NOMO-1 treated with DMSO at 0.1 percent for 48 hours (cell line): ENCODE measurements at regions not wholly inside any gene's neighbourhood (a gene's known extent, or its start where the extent isn't known, plus 50 kb on each side); places are given as distances from the start of the nearest gene placed in this dataset.

ENCODE experiments used
- DNase-seq: peaks from one replicate; lab custom pipeline; 2025; ENCODE audit not compliant: unreplicated experiment; lab: John Stamatoyannopoulos, UW

- no peak for DNase-seq
These were observed 85.1 kb upstream of the PLEKHA5 start for GRCh38 chr12:19044430-19044829.

- DNase-seq, result no peak
These were observed 84.6 kb upstream of the PLEKHA5 start for GRCh38 chr12:19044891-19045290.

GRCh38 chr12:19045426-19045825, 84.1 kb upstream of the PLEKHA5 start:
- no peak for DNase-seq

DNA sequence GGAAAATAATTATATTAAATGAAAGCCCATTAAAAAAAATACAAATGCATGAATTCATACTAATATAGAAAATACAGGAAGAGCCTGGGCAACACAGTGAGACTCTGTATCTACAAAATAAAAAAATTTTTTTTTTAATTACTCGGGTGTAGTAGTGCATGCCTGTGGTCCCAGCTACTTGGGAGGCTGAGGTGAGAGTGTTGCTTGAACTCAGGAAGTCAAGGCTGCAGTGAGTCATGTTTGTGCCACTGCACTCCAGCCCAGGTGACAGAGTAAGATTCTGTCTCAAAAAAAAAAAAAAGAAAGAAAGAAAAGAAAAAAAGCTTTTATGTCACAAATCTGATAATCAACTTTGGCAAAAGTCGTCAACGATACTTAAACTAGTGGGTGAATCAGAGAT, 80.6 kb upstream of the PLEKHA5 start:
- DNase-seq, result no peak

DNA sequence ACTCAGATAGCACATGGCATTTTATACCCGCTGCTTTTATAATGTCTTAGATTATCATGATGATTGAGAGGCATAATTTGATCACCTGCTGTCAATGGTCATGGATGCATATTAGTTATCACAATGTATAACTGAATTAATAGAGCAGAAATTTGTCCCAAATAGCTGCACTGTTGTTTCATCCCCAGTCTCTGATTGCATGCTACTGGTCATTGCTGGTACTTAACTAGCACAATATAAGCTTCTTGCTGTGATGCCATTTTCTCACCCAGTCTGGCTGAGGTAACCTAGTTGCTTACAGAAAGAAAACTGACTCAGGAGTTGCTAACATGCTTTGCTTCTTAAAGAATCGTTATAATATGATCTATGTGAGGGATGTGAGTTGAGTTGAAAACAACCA, 76.8 kb upstream of the PLEKHA5 start:
- no peak for DNase-seq

DNA sequence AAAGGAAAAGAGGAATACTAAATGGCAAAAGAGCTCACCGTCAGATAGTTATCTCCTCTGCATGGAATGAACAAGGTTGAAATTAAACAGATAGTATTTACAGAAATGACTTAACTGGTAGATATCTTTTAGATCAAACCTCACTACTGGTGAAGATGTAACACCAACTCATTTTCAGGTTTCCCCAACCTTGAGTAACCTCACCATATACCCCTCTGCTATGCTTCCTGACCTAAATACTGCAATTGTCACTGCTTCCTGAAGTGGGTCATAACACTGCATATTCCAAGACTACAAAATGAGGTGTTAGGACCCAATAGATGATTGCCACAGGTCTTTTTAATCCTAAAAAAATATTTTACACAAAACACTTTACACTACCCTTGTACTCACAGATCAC, 76.3 kb upstream of the PLEKHA5 start:
- no peak for DNase-seq

GRCh38 chr12:19054035-19054434, 75.5 kb upstream of the PLEKHA5 start:
- DNase-seq, result no peak

DNA sequence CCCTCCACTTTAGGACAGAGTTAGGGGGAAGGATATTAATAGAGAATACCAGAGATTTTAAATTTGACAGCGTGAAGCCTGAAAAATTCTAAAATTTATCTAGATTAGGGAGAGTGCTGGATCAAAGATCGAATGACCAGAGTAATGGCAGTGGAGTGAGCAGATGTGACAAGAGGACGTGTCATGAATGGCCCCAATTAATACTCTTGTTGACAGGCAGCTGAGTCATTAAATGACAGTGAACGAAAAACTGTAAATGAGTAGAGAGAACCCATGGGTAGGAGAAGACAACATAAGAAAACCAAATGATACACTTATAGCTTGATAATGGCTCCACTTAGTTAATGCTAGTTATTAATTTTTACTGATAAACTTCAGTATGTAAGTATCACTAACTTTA, 73.9 kb upstream of the PLEKHA5 start:
- no peak for DNase-seq

DNA sequence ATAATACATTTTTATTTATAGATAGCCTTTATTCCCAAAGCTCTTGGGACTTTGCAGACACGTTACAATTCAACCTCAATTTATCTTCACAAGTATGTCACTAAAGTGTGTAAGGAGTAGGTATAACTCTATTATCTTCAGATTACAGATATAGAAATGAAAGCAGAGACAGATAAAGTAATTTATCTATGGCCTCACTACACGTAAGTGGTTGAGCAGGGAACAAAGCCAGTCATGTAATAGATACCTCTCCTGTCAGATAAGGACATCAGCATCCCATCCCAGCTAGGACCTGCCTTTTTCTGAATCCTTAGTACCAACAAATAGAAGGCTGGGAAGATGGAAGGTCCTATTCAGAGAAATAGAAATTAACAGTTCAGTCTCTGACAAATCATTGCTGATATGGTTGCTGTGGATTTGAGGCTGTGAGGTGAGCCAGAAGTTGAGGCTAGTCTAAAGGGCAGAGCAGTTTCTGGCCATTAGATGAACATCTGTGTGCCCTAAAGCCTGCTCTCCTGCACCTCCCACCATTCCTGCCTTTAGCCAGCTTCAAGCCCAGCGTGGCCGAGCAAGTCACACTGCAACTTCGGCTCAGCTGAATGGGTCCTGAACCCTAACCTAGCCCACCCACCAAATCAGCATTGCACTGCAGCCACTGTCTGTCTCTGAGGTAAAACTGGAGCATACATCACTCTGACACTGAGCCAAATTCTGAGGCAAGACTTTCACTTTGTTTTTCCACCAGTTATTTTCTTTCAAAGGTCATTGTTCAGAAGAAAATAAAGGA, 71.1 kb upstream of the PLEKHA5 start:
- DNase-seq, result no peak

GRCh38 chr12:19064713-19065112, 64.8 kb upstream of the PLEKHA5 start:
- DNase-seq, result no peak

DNA sequence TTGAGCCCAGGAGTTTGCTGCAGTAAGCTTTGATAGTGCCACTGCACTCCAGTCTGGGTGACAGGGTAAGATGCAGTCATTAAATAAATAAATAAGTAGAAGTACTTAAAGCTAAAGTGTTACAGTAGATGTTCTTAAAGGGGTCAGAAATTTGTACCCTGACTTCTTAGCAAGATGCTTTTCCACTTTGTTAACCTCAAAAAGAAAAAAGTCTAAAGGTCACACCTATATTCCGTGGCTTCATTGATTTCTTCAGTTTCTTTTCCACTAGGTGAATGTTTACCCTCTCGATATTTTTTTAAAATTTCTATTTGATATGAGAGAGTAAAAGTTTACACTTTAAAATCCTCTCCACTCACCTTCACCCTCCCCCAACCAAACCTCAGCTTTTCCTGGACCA, 64.3 kb upstream of the PLEKHA5 start:
- DNase-seq, result no peak

- DNase-seq, result no peak
These were observed 63.7 kb upstream of the PLEKHA5 start for GRCh38 chr12:19065871-19066270.

DNA sequence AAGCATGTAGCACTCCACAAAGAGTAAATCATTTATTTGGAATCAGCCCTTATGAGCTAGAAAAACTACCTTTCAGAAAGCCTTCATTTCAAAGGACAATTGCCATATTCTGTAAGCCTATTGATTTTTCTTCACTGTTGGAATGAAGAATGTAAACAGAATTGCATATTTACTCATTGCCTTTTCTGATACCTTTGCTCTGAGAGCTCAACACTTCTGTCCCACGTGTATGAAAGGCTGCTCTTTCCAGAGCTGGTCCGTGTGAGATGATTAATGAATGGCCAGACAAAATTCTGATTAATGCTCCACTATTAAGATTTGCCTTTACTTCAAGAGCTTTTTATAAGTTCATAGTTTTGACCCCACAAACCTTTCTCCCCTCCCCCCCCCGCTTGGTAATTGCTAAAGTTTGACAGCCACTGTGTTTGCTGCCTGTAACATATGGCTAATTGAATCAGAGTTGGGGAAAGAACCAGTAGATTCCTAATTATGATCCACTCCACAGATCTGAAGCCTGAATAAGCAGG, 63.0 kb upstream of the PLEKHA5 start:
- no peak for DNase-seq

DNA sequence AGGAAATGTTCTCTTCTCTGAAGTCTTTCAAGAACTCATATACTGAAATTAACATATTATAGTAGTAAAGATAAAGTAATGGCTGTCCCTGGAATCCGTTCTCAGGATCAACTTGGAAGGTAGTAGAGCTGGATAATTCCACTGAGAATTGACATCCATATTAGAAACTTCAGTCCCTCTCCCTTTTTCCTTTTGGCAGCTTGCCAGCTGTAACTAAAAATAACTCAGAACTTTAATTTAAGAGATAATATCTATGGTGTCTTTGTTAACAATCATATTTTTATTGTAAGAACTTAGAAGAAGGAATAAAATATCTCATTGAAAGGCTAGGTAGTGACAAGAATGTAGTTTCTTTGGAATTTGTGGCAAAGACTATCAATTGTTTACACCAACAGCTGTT, 61.4 kb upstream of the PLEKHA5 start:
- no peak for DNase-seq

GRCh38 chr12:19070341-19070740, 59.2 kb upstream of the PLEKHA5 start:
- no peak for DNase-seq

- no peak for DNase-seq
These were observed 54.8 kb upstream of the PLEKHA5 start for GRCh38 chr12:19074700-19075099.

DNA sequence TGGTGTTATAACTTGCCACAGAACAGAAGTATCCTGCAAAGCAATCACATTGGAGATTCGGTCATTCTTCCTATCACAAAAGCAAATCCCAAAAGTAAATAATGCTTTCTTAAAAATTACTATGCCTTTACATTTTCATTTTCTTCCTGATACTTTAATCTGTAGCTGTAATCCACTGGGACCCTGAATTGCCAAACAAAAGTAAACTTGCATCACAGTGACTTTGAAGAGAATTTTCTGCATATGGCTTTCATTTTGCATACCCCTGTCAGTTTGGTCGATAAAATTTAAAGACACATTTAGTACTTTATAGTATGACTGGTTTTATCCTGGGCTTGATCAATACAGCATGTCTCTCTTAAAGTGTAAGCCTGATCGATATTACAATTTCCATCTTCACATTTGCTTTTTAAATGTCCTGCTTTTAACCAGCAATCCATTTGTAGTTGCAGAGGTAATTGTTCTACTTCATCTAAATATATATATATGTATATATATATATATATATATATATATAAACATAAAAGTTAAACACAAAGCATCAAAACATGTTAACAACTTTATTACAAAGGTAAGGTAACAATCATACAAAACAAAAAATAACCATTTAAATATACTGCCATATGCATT, 53.7 kb upstream of the PLEKHA5 start:
- DNase-seq, result no peak
